DMS153 treated with DMSO at 0.1 percent for 48 hours (cell line): ENCODE measurements at regions not wholly inside any gene's neighbourhood (a gene's known extent, or its start where the extent isn't known, plus 50 kb on each side); places are given as distances from the start of the nearest gene placed in this dataset.
"Not testable (repeated sequence)": the region's sequence is repeated elsewhere in the genome, so short reads cannot be mapped to it uniquely, and the experiment has no call there.

Experiments used
- DNase-seq: peaks from one replicate; lab custom pipeline; 2025; ENCODE audit not compliant: unreplicated experiment; lab: John Stamatoyannopoulos, UW

GRCh38 chr12:31162896-31163560 is 89.4 kb downstream of the DDX11 start:
- DNase-seq: not testable (repeated sequence)

GRCh38 chr12:31174293-31174692 is 100.6 kb downstream of the DDX11 start:
- not testable (repeated sequence) for DNase-seq

DNA sequence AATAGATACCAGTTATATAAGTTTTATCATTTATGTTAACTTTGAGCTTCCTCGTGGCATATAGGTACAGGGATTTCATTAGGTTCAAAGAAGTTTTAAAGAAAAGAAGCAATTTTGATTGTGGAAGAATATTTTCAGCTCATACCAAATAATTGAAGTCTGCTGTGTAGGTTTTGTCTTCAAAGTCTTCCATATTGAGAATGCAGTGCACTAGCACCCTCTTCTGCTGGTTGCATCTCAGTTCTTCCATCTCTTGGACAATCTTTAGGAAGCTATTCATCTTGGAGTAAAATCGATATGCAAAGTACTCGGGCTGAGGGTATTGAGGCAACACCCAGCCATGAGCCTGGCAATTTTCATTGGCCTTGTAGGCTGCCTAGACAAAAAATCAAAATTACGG is 103.9 kb downstream of the DDX11 start:
- DNase-seq: not testable (repeated sequence)

DNA sequence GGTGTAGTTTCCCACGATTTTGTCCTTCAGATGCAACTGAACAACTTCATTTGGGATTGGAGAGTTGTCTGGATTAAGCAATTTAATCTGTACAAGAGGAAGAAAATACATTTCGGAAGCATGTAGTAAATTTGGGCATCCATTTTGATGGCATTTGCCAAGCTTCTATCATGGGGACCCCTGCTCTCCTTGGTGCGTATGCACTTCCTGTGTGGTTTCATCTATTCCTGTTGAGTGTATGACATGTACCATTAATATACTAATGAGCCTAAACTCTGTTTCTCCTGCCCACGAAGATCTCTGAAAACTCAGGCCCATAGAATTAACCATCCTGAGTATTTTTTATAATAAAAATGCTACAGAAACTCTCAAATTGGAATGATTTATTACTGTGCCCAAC is 105.2 kb downstream of the DDX11 start:
- DNase-seq: not testable (repeated sequence)

DNA sequence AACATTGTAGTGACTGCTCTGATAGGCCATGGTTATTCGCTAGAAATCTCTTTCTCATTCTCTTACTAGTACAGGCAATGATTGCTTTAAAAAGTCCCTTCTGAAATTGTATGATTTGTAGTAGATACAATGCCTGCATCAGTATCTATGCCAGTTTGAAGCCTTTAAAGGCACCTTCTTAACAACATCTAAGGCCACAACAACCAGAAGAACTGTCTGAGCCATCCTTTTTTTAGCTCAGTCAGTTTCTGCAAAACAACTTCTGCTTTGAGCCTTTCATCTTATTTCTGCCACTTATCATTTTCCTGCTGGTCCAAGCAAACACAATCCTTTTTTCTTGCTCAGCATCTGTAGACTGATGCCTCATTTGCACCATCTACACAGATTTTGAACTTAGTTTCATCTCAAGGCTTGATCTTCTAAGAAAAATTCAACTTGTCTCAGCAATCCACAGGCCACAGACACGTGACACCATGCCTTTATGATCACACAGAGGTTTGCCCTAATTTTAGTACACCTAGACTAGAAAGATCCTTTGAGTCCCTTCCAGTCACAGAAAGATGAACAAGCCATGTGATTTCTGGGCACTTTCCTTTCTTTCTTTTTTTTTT is 106.1 kb downstream of the DDX11 start:
- DNase-seq: not testable (repeated sequence)

DNA sequence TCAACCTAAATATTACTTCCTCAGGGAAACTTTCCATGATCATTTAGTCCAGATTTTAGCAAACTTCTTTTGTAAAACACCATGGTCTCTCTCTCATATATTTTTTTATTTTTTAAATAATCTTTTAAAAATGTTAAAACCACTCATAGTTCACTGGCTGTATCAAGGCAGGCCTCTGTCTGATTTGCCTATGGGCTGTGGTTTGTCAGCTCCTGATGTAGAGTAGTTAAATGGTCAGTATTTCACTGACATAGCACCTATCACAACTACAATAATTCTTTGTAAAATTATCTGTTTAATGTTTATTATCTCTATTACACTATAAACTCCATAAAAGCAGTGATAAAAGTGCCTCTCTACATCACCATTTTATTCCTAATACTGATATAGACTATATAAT is 108.9 kb downstream of the DDX11 start:
- DNase-seq: not testable (repeated sequence)

- DNase-seq: not testable (repeated sequence)
Measured at GRCh38 chr12:31183107-31183506, 109.4 kb downstream of the DDX11 start.

DNA sequence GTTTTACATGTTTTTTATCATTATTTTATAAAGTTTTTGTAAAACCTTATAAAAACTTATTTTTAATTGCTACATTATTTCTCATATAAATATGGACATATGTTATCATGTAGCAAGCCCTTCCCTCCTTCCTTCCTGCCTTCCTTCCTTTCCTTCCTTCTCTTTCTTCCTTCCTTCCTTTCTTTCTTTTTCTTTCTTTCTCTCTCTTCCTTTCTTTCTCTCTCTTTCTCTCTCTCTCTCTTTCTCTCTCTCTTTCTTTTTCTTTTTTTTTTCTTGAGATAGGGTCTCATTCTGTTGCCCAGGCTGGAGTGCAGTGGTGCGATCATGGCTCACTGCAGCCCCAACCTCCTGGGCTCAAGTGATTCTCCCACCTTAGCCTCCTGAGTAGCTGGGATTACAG is 110.2 kb downstream of the DDX11 start:
- DNase-seq: not testable (repeated sequence)

DNA sequence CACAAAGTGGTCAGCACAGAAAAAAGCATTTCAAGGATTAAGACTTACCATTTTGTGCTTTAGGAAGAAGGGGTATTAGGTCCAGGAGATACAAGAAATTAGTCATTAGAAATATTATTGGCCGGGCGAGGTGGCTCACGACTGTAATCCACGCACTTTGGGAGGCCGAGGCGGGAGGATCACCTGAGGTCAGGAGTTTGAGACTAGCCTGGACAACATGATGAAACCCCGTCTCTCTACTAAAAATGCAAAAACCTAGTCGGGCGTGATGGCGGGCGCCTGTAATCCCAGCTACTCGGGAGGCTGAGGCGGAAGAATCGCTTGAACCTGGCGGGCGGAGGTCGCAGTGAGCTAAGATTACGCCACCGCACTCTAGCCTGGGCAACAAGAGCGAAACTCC is 111.0 kb downstream of the DDX11 start:
- DNase-seq: not testable (repeated sequence)

DNA sequence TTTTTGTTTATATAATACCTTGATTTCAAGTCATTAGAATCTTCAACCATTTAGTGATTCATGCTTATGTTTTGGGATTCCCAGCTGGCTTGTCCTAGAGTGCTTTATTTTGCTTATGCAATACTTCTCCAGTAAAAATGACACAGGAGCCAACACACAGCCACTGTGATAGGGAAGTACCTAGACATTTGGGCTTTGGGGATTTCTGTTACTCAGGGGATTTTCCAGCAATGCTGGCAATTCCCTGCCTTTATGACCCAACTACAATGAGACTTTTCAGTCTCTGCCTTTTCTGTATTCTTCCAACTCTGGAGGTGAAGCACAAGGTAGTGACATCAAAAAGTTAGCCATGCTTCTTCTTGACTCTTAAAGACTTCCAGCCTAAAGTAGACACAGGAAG is 119.0 kb downstream of the DDX11 start:
- not testable (repeated sequence) for DNase-seq

DNA sequence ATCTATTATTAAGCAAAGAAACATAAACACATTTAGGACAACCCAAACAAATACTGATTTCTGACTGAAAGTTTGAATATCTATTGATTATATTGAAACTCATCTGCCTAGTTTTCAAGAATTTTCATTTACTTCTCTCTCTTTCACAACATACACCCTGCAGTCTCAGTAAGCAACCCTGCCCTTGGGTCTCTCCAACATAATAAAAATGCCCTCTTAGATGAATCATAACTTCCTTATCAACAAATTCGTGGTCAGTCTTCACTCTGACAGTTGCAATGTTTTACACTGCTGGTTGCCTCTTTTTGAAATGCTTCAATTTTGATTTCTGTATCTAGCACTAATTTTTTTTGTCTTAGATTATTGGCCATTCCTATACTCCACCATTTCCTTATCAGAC is 122.0 kb downstream of the DDX11 start:
- not testable (repeated sequence) for DNase-seq

- DNase-seq: not testable (repeated sequence)
Measured at GRCh38 chr12:31199476-31199875, 125.8 kb downstream of the DDX11 start.

DNA sequence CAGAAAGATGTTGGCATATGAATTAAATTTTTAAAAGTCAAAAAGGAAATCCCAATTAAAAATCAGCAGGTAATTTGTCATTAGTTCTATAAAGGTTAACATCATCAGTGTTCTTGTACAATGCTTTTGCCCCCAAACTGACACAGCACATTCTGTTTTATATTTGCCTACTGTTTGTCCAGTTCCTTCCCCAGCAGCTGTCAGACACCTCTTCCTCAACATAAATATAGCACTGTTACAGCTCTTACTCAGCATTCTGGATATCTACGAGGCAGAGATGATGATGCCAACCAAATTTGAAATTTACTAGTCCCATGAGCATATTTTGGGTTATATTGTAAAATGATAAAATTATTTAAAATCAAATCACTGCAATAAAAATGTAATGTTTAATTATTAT is 124.6 kb downstream of the SINHCAF start:
- no peak for DNase-seq

DNA sequence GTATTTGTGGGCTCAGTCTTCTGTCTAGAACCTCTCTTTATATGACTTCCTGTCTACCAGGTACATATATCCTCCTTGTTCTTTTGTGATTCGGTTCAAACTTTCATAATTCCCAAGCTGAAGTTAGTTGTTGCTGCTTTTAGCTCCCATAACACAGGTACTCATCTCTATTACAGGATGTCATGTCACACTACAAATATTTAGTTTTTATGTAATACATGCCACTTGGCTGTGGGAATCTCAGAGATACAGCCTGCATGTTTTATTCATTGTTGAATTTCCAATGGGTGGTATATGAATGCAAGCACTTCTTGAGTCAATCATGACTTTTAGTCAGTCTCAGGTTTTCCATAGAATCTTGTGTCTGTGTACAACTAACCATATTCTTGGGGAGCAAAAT is 122.7 kb downstream of the SINHCAF start:
- DNase-seq: no peak

GRCh38 chr12:31205054-31205453 is 120.9 kb downstream of the SINHCAF start:
- DNase-seq: no peak

- peak; percentile 7 for DNase-seq
Measured at GRCh38 chr12:31206038-31206670, 119.8 kb downstream of the SINHCAF start.

- DNase-seq: no peak
Measured at GRCh38 chr12:31207799-31208465, 118.0 kb downstream of the SINHCAF start.

DNA sequence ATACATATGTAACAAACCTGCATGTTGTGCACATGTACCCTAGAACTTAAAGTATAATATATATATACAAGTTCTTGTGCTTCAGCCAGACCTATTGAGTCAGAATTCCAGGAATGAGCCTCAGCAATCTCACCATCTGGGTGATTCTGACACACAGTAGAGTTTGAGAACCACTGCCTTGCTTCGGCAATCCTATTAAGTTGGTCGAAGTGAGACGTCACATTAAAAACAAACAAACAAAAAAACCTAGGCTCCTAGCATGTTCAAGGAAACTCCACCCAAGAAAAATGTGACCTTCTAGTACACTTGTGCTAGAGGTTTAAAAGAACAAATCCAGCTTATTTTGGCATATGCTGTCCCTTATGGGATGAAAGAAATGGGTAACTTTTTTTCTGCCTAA is 115.8 kb downstream of the SINHCAF start:
- DNase-seq: no peak

GRCh38 chr12:31210541-31210940 is 115.4 kb downstream of the SINHCAF start:
- no peak for DNase-seq

GRCh38 chr12:31214626-31215517 is 111.1 kb downstream of the SINHCAF start:
- no peak for DNase-seq
